Loucy (cell line): ENCODE measurements at regions not wholly inside any gene's neighbourhood (a gene's known extent, or its start where the extent isn't known, plus 50 kb on each side); places are given as distances from the start of the nearest gene placed in this dataset.

Experiments
- CTCF ChIP-seq: fragments of 200-600 bp; sonication (generic); conservative IDR thresholded peaks from 2 replicates; pipeline ENCODE4 v1.5.1; 2014; ENCODE audit warnings: mild to moderate bottlenecking, antibody characterized with exemption, low read length
- EZH2phosphoT487 ChIP-seq: fragments of 200-600 bp; IDR thresholded peaks from 2 replicates; pipeline ENCODE4 v1.6.1; 2018; ENCODE audit warnings: antibody characterized with exemption, mild to moderate bottlenecking, moderate library complexity, borderline replicate concordance

- no peak for TF ChIP-seq CTCF
- no peak for TF ChIP-seq EZH2phosphoT487
These were observed 110.5 kb upstream of the HABP2 start for GRCh38 chr10:113442336-113442735.
